SIG-M5 treated with dmso at 0.1 percent for 504 hours (cell line): ENCODE measurements at regions not wholly inside any gene's neighbourhood (a gene's known extent, or its start where the extent isn't known, plus 50 kb on each side); places are given as distances from the start of the nearest gene placed in this dataset.

Source experiments
- DNase-seq: peaks from one replicate; lab custom pipeline; 2025; ENCODE audit not compliant: unreplicated experiment; lab: John Stamatoyannopoulos, UW

DNA sequence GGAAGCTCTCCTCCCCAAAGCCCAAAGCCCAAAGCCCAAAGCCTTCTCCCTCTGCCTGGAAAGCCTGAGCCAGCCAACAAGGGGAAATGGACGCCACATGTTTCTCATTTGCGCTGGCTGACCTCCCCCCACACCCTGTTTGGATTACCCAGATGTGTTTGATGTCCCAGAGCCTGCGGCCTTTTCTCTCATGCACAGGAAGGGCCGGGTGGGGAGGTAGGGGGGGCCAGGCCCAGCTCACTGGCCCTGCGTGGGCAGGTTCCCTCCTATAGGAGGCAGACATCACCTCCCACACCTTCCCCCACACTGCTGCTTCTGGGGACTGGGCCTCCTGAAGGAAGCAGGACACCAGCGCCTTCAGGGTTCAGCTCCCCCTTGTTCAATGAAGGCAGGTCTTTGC lies 116.3 kb downstream of the NAV1 start:
- DNase-seq: no peak

- DNase-seq: no peak
Observed at GRCh38 chr1:201655910-201656309, 117.0 kb downstream of the NAV1 start.

- no peak for DNase-seq
Observed at GRCh38 chr1:201656311-201657032, 117.5 kb downstream of the NAV1 start.

GRCh38 chr1:201659572-201659971 lies 120.6 kb downstream of the NAV1 start:
- no peak for DNase-seq

GRCh38 chr1:201660931-201661822 lies 122.2 kb downstream of the NAV1 start:
- DNase-seq: no peak

DNA sequence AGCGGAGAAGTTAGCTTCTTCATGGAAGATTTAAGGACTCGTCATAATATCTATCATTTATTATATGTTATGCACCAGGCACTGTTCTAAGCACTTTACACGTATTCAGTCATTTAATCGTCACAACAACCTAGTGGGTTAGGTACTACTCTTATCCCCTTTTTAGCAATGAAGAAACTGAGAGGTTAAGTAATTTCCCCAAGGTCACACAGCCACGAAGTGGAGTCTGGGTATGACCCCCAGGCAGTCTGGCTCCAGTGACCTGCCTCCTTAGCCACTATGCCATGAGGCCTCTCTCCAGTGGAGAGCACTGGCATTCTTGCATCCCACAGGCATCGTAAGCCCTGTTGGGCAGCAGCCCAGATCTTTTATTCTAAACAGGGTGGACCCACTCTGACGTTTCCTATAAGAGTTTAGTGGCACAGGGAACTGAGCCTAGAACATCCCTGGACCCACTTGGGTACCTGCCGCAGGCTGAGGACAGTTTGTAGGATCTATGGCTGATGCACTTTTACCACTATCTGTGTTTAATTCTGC lies 123.0 kb downstream of the NAV1 start:
- DNase-seq: no peak

- no peak for DNase-seq
Observed at GRCh38 chr1:201662646-201663045, 123.7 kb downstream of the NAV1 start.

GRCh38 chr1:201663491-201664113 lies 124.7 kb downstream of the NAV1 start:
- no peak for DNase-seq

GRCh38 chr1:201665036-201665435 lies 126.1 kb downstream of the NAV1 start:
- DNase-seq: no peak

DNA sequence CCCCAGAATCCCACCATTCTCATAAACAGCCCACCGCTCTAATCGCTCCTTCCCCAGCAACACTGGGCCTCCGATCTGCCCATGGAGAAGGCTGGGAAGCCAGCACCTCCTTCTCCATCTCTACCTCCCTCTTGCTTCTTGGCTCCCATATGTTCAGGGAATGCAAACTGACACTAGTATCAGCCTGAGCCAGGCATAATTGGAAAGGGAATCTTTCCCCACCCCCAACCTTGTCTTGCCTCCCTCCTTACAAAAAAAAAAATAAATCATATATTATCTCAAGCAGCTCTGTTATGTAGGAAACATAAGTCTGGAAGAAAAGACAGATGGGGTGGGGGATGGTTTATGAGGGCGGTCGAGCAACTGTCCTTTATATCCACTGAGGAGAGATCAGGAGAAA lies 127.2 kb downstream of the NAV1 start:
- no peak for DNase-seq

GRCh38 chr1:201666645-201667044 lies 127.7 kb downstream of the NAV1 start:
- DNase-seq: no peak

GRCh38 chr1:201667479-201667878 lies 128.6 kb downstream of the NAV1 start:
- no peak for DNase-seq

GRCh38 chr1:201670517-201670916 lies 131.6 kb downstream of the NAV1 start:
- DNase-seq: no peak

GRCh38 chr1:201672685-201673084 lies 133.8 kb downstream of the NAV1 start:
- DNase-seq: no peak

DNA sequence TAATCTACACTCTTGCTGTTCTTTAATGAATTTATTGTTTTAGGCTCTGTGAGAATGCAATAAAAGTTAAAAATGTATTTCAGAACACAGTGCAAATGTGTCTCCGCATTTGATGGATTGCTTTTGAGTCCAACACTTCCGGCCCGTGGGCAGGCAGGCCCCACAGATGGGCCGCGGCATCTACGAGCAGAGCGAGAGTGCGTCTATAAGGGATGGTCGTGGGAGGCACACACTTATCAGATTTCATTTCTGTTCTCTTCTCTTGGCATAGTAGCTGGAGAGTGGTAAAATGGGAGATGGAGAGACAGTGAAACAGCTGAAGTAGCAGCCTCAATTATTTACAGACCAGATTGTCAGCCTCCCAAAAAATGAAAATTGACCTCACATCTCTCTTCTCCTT lies 134.2 kb downstream of the NAV1 start:
- no peak for DNase-seq

DNA sequence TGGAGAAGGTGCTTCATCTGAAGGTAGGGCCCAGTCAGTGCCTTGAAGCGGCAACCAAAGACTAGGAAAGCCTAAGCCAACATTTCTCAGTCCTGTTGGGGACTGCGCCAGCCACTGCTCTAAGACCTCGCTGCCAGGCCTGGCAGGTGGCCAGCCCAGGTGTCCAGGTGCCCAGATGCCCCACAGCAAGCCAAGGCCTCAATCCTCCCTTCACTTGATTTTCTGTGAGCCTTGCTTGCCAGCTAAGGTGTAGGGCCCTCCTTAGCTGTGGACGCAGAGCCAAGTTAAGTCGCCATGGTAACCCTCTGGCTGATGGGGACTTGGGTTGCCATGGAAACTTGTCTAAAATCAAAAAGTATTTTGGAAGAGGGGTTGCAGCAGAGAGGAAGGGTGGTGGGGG lies 135.0 kb downstream of the NAV1 start:
- DNase-seq: no peak

DNA sequence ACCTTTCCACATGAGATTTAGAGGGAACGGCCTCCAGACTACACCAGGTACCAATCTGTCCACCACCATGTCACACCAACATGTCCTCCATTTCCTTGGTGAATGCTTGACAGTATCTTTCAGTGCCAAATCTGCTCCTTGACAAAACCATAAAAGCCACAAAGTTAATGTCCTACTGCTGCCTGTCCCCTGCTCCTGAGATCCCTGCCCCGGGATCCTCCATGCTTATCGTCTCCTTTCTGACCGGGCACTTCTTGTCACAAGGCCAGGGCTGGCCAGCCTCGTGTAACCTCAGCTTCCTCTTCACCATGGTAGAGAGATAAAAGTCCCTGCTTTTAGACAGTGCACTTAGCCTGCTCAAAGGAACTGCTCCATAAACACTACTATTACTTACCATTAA lies 136.2 kb downstream of the NAV1 start:
- DNase-seq: no peak

DNA sequence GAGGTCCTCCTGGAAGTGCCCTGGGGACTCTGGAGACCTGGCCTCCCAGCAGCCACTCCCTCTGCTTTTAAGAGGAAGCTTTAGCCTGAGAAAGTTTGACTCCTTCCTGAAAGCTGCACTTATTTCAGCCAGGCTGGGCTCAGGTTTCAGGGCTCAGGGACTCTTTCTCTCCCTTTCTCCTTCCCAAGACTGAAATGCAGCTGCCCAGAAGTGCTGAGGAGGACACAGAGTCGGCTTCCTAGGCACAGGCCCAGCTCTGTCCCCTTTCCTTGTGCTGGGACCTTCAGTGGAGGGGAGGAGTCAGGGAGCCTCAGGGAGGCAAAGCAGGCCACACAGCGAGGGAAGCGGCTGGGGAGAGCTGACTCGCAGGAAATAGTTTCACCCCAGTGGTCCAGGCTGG lies 137.3 kb downstream of the NAV1 start:
- DNase-seq: peak; percentile 9

DNA sequence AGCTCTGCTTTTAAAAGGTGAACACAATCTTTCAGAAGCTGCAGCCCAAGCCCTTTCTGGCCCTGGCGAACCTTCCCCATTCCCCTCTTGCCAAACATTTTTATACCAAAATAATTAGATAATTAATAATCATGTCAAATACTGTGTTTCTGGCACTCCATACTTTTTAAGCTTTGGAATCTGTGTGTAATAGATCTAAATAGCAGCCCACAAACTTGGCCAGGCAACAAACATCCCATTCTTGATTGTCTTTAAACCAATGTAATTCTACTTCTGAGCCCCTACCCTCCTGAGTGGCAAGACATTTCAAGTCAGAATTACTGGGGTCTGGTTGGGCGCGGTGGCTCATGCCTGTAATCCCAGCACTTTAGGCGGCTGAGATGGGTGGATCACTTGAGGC lies 137.7 kb downstream of the NAV1 start:
- DNase-seq: no peak

DNA sequence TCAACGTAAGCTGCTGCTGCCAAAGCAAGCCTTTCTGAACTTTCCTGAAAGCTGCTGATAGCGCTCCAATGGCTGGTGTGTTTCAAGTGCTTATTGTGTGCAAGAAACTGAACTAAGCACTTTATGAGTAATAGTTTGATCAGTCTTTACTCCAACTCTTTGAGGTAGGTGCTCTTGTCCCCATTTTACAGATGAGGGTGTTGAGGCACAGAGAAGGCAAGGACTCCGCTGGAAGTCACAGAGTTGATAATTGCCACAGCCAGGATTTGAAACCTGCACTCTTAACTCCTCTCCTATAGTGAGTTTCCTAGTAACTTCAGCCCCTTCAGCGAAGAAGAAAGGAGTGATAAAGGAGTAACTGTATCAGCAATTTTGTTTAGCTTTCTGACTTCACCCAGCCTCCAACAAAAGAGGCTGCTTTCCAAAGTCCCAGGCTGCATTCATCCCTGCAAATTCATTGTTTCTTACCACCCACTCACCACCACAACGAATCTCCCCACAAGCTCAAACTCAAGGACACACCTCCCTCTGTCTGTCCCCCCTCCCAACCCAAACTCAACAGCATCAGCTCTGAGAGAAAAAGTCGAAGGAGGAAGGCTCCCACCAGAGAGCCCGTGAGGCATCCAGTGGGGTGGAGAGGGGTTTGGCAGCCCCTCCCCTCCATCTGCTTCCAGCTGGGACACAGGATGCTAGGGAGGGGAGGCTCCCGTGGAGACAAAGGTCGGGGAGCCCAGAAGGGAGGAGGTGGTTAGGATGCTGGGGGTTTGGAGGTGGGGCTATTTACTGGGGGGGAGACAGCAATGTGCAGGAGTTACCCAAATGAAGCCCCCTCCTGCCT lies 139.6 kb downstream of the NAV1 start:
- DNase-seq: no peak

- no peak for DNase-seq
Observed at GRCh38 chr1:201681375-201681774, 142.4 kb downstream of the NAV1 start.
